Osteoblast (primary cell): ENCODE measurements at regions not wholly inside any gene's neighbourhood (a gene's known extent, or its start where the extent isn't known, plus 50 kb on each side); places are given as distances from the start of the nearest gene placed in this dataset.

ENCODE experiments used
- DNase-seq: peaks from one replicate; pipeline ENCODE4 v3.0.0; 2011; ENCODE audit warnings: low spot score, mixed read lengths; ENCODE audit not compliant: insufficient read length; ENCODE audit errors: missing footprints
- H2AFZ ChIP-seq: 2 replicates; pipeline ENCODE4 v1.6.0; 2011; ENCODE audit warnings: mild to moderate bottlenecking, low read length
- H3K27ac ChIP-seq: 2 replicates; pipeline ENCODE4 v1.5.1; 2011; ENCODE audit warnings: mild to moderate bottlenecking, low read depth, low read length, moderate library complexity
- H3K27me3 ChIP-seq: 2 replicates; pipeline ENCODE4 v1.6.0; 2012; ENCODE audit warnings: mild to moderate bottlenecking, control low read depth, inconsistent platforms, low read length, moderate library complexity; ENCODE audit not compliant: insufficient read depth
- H3K36me3 ChIP-seq: 2 replicates; pipeline ENCODE4 v1.5.1; 2011; ENCODE audit warnings: mild to moderate bottlenecking, low read length, control low read depth, moderate library complexity; ENCODE audit not compliant: insufficient read depth
- H3K4me1 ChIP-seq: 2 replicates; pipeline ENCODE4 v1.5.1; 2011; ENCODE audit warnings: mild to moderate bottlenecking, low read length, control low read depth, moderate library complexity; ENCODE audit not compliant: insufficient read depth
- H3K4me2 ChIP-seq: 2 replicates; pipeline ENCODE4 v1.6.0; 2011; ENCODE audit warnings: mild to moderate bottlenecking, low read length; ENCODE audit not compliant: insufficient read depth
- H3K4me3 ChIP-seq: fragments of 200-600 bp; sonication (generic); 3 replicates; pipeline ENCODE4 v1.5.1; 2012; ENCODE audit warnings: mild to moderate bottlenecking, low read length, inconsistent platforms; ENCODE audit not compliant: insufficient read depth
- H3K79me2 ChIP-seq: 2 replicates; pipeline ENCODE4 v1.6.0; 2012; ENCODE audit warnings: mild to moderate bottlenecking, low read length, control low read depth, inconsistent platforms; ENCODE audit not compliant: insufficient read depth
- H3K9me3 ChIP-seq: 2 replicates; pipeline ENCODE4 v1.5.1; 2011; ENCODE audit warnings: low read depth, low read length, control low read depth
- H4K20me1 ChIP-seq: 2 replicates; pipeline ENCODE4 v1.6.0; 2012; ENCODE audit warnings: mild to moderate bottlenecking, low read length, control low read depth; ENCODE audit not compliant: insufficient read depth
- CTCF ChIP-seq: IDR thresholded peaks from 2 replicates; pipeline ENCODE4 v1.5.1; 2011; ENCODE audit warnings: mild to moderate bottlenecking, low read depth, low read length, moderate library complexity; ENCODE audit errors: extremely low read depth

GRCh38 chr11:111123463-111124398, 121.8 kb upstream of the POU2AF2 start:
- Histone ChIP-seq H3K36me3 (no peaks in the 10 kb centered on the region), H3K4me3 (no peak overlapping the region), H3K79me2 (no peaks in the 10 kb centered on the region), H3K9me3 (no peaks in the 10 kb centered on the region), H3K27me3 (no peaks in the 10 kb centered on the region), H3K4me2 (no peak overlapping the region), H3K27ac (no peak overlapping the region), H4K20me1 (no peaks in the 10 kb centered on the region), H3K4me1 (no peaks in the 10 kb centered on the region), H2AFZ (no peak overlapping the region)
- peak; percentile 15 for DNase-seq
- no peak for TF ChIP-seq CTCF

GRCh38 chr11:111120696-111121302, 124.7 kb upstream of the POU2AF2 start:
- no peak for TF ChIP-seq CTCF
- Histone ChIP-seq H3K9me3 (no peaks in the 10 kb centered on the region), H3K4me3 (no peak overlapping the region), H3K27me3 (no peaks in the 10 kb centered on the region), H2AFZ (no peak overlapping the region), H3K4me1 (no peaks in the 10 kb centered on the region), H3K36me3 (no peaks in the 10 kb centered on the region), H3K79me2 (no peaks in the 10 kb centered on the region), H3K27ac (no peak overlapping the region), H4K20me1 (no peaks in the 10 kb centered on the region), H3K4me2 (no peak overlapping the region)
- DNase-seq = no peak

GRCh38 chr11:111120161-111120560, 125.4 kb upstream of the POU2AF2 start:
- H3K79me2 ChIP-seq = no peaks in the 10 kb centered on the region
- H2AFZ ChIP-seq = no peak overlapping the region
- H3K36me3 ChIP-seq = no peaks in the 10 kb centered on the region
- H3K4me1 ChIP-seq = no peaks in the 10 kb centered on the region
- DNase-seq = no peak
- no peaks in the 10 kb centered on the region for H4K20me1 ChIP-seq
- no peak overlapping the region for H3K4me2 ChIP-seq
- no peak overlapping the region for H3K27ac ChIP-seq
- H3K4me3 ChIP-seq = no peak overlapping the region
- TF ChIP-seq CTCF = no peak
- H3K27me3 ChIP-seq = no peaks in the 10 kb centered on the region
- H3K9me3 ChIP-seq = no peaks in the 10 kb centered on the region

- H3K4me2 ChIP-seq = no peak overlapping the region
- no peaks in the 10 kb centered on the region for H3K4me1 ChIP-seq
- no peaks in the 10 kb centered on the region for H3K27me3 ChIP-seq
- no peaks in the 10 kb centered on the region for H3K36me3 ChIP-seq
- no peaks in the 10 kb centered on the region for H3K9me3 ChIP-seq
- no peak for DNase-seq
- no peak overlapping the region for H3K4me3 ChIP-seq
- H3K27ac ChIP-seq = no peak overlapping the region
- no peak overlapping the region for H2AFZ ChIP-seq
- TF ChIP-seq CTCF = no peak
- H4K20me1 ChIP-seq = no peaks in the 10 kb centered on the region
- H3K79me2 ChIP-seq = no peaks in the 10 kb centered on the region
These were observed 125.8 kb upstream of the POU2AF2 start for GRCh38 chr11:111119751-111120150.
